ENCODE measurements at regions not wholly inside any gene's neighbourhood (a gene's known extent, or its start where the extent isn't known, plus 50 kb on each side); places are given as distances from the start of the nearest gene placed in this dataset.

- no peak for TF ChIP-seq CTCF (IDR thresholded peaks at IDR 0.05)
- H3K36me3 ChIP-seq (replicated peaks in 1 of 2; ENCODE audit: control insufficient read depth in 1 of 2, insufficient read depth in 2 of 2, low read length in 2 of 2) = no peaks in the 10 kb centered on the region
- H3K9ac ChIP-seq (ENCODE audit: insufficient read depth, low read length, poor library complexity, severe bottlenecking) = no peak overlapping the region
- peaks cover 21% of the 10 kb centered on the region for H3K4me1 Mint-ChIP-seq
- intact Hi-C loops (cut with micrococcal nuclease) = no loop called here
- no peaks in the 10 kb centered on the region for H3K79me2 ChIP-seq (ENCODE audit: insufficient read depth, low read length)
- 100% methylated on average over 2 of the region's 6 CpGs for WGBS (ENCODE audit: insufficient coverage)
- H3K27ac ChIP-seq (ENCODE audit: low read depth in 1 of 2, low read length in 2 of 2) = no peak overlapping the region
- peaks cover 0 to 1% (median 0%) of the 10 kb centered on the region in 3 donors for H3K27me3 Mint-ChIP-seq (ENCODE audit: low read depth in 3 of 3)
- H3K9me3 ChIP-seq (replicated peaks in 1 of 2; ENCODE audit: control insufficient read depth in 1 of 2, insufficient read depth in 1 of 2, low read length in 2 of 2) = no peaks in the 10 kb centered on the region
- no peaks in the 10 kb centered on the region for H3K9me3 Mint-ChIP-seq
- no peak overlapping the region for H3K4me2 ChIP-seq (replicated peaks; ENCODE audit: extremely low read depth, low read length, poor library complexity, severe bottlenecking)
- peak overlapping the region; percentile 14 for H2AFZ ChIP-seq (ENCODE audit: insufficient read depth, low read depth, low read length, poor library complexity, severe bottlenecking)
- H3K27ac Mint-ChIP-seq = no peak overlapping the region
- H3K36me3 Mint-ChIP-seq = no peaks in the 10 kb centered on the region
- no peaks in the 10 kb centered on the region for H3K27me3 ChIP-seq (ENCODE audit: control insufficient read depth in 2 of 2, insufficient read depth in 2 of 2, low read length in 2 of 2)
- DNase-seq = no peak
- no peaks in the 10 kb centered on the region for H4K20me1 ChIP-seq (ENCODE audit: insufficient read depth, low read length)
- no peak overlapping the region for H3K4me3 ChIP-seq (replicated peaks in 1 of 3; ENCODE audit: low read depth in 2 of 3, low read length in 3 of 3)
- H3K4me3 Mint-ChIP-seq = no peak overlapping the region
- peaks cover 19 to 23% of the 10 kb centered on the region in 2 donors for H3K4me1 ChIP-seq (ENCODE audit: control insufficient read depth in 1 of 2, insufficient read depth in 2 of 2, low read length in 2 of 2)
These were observed 217.0 kb upstream of the MYLIP start for GRCh38 chr6:15911753-15912504.

- intact Hi-C loops (cut with micrococcal nuclease) = loop anchor here in 1 of 2 donors (5.0 to 10.0 kb wide), 2 partner anchors 37 to 225 kb away; no protein-coding TSS in a partner anchor
These were observed 219.4 kb upstream of the MYLIP start for GRCh38 chr6:15909290-15910070.

More at GRCh38 chr6:15909290-15910070, 219.4 kb upstream of the MYLIP start:
- Histone ChIP-seq H3K27me3 (ENCODE audit: control insufficient read depth in 2 of 2, insufficient read depth in 2 of 2, low read length in 2 of 2) (no peaks in the 10 kb centered on the region), H3K4me2 (replicated peaks; ENCODE audit: extremely low read depth, low read length, poor library complexity, severe bottlenecking) (no peak overlapping the region), H3K79me2 (ENCODE audit: insufficient read depth, low read length) (no peaks in the 10 kb centered on the region), H3K36me3 (replicated peaks in 1 of 2; ENCODE audit: control insufficient read depth in 1 of 2, insufficient read depth in 2 of 2, low read length in 2 of 2) (no peaks in the 10 kb centered on the region), H3K4me1 (ENCODE audit: control insufficient read depth in 1 of 2, insufficient read depth in 2 of 2, low read length in 2 of 2) (peaks cover 43 to 47% of the 10 kb centered on the region in 2 donors), H4K20me1 (ENCODE audit: insufficient read depth, low read length) (no peaks in the 10 kb centered on the region), H3K4me3 (replicated peaks in 1 of 3; ENCODE audit: low read depth in 2 of 3, low read length in 3 of 3) (no peak overlapping the region), H3K9ac (ENCODE audit: insufficient read depth, low read length, poor library complexity, severe bottlenecking) (no peak overlapping the region), H3K9me3 (replicated peaks in 1 of 2; ENCODE audit: control insufficient read depth in 1 of 2, insufficient read depth in 1 of 2, low read length in 2 of 2) (no peaks in the 10 kb centered on the region), H2AFZ (ENCODE audit: insufficient read depth, low read depth, low read length, poor library complexity, severe bottlenecking) (no peak overlapping the region), H3K27ac (ENCODE audit: low read depth in 1 of 2, low read length in 2 of 2) (no peak overlapping the region)
- no peak for DNase-seq
- H3K9me3 Mint-ChIP-seq = no peaks in the 10 kb centered on the region
- no peaks in the 10 kb centered on the region for H3K36me3 Mint-ChIP-seq
- no peak overlapping the region for H3K27ac Mint-ChIP-seq
- 96% methylated on average over 7 of the region's 10 CpGs for WGBS (ENCODE audit: insufficient coverage)
- H3K27me3 Mint-ChIP-seq (ENCODE audit: low read depth in 3 of 3) = peaks cover 0 to 1% (median 1%) of the 10 kb centered on the region in 3 donors
- no peak for TF ChIP-seq CTCF (IDR thresholded peaks at IDR 0.05)
- H3K4me1 Mint-ChIP-seq = peaks cover 46% of the 10 kb centered on the region
- no peak overlapping the region for H3K4me3 Mint-ChIP-seq

Measured in CD14-positive monocyte (primary cell).